Esophagus muscularis mucosa (tissue), 4 donors: ENCODE measurements at regions not wholly inside any gene's neighbourhood (a gene's known extent, or its start where the extent isn't known, plus 50 kb on each side); places are given as distances from the start of the nearest gene placed in this dataset.

Experiments
- DNase-seq: peaks from one replicate; pipeline ENCODE4 v3.0.0-alpha.2; 2017; ENCODE audit errors: extremely low spot score
- H3K27ac ChIP-seq, 4 donors: fragments of 200-600 bp; sonication (generic); replicated peaks in 1 of 4; 1 replicate in 3 of 4; 2 replicates in 1 of 4; pipeline ENCODE4 v1.5.1; 2016 to 2019; ENCODE audit warnings: mild to moderate bottlenecking in 1 of 4
- H3K27me3 ChIP-seq, 4 donors: fragments of 200-600 bp; sonication (generic); one replicate each; pipeline versions ENCODE4 v1.5.1 to v1.6.0; 2016 to 2019
- H3K36me3 ChIP-seq, 4 donors: fragments of 200-600 bp; sonication (generic); one replicate each; pipeline ENCODE4 v1.5.1; 2016 to 2019
- H3K4me1 ChIP-seq, 4 donors: fragments of 200-600 bp; sonication (generic); one replicate each; pipeline ENCODE4 v1.5.1; 2016 to 2019
- H3K4me3 ChIP-seq, 4 donors: fragments of 200-600 bp; sonication (generic); 1 replicate in 2 of 4; 2 replicates in 2 of 4; pipeline ENCODE4 v1.5.1; 2016 to 2019; ENCODE audit warnings: mild to moderate bottlenecking in 4 of 4, moderate library complexity in 1 of 4
- H3K9me3 ChIP-seq, 4 donors: fragments of 200-600 bp; sonication (generic); 1 replicate in 3 of 4; 2 replicates in 1 of 4; pipeline ENCODE4 v1.5.1; 2016 to 2019
- EP300 ChIP-seq: sonication (generic); formaldehyde crosslinking; IDR thresholded peaks from one replicate; pipeline ENCODE4 v1.6.1; 2017; ENCODE audit warnings: antibody characterized with exemption
- POLR2A ChIP-seq: fragments of 450-650 bp; IDR thresholded peaks from one replicate; pipeline ENCODE4 v1.6.1; 2017; ENCODE audit warnings: antibody characterized with exemption, moderate library complexity, mild to moderate bottlenecking, low read depth
- POLR2AphosphoS5 ChIP-seq, 2 donors: sonication (generic); formaldehyde crosslinking; IDR thresholded peaks; one replicate each; pipeline ENCODE4 v1.6.1; 2017; ENCODE audit warnings: antibody characterized with exemption in 2 of 2
- WGBS: methylation state at CpG from one replicate; pipeline ENCODE4 v1.1.5; 2018; 5-methylcytosine and 5-hydroxymethylcytosine counted together
- intact Hi-C: fragments of 100-400 bp; cut with DNase I; formaldehyde crosslinking; loops from one replicate; pipeline ENCODE4 v1.15.1; 2023
- TF ChIP-seq, protein P1 (sequence below), 3 experiments: fragments of 200-600 bp in 2 of 3; fragments of 450-650 bp in 1 of 3; sonication (generic) in 2 of 3; IDR thresholded peaks; one replicate each; pipeline ENCODE4 v1.5.1; 2017 to 2019; ENCODE audit warnings: antibody characterized with exemption in 3 of 3, mild to moderate bottlenecking in 2 of 3, moderate library complexity in 1 of 3

DNA sequence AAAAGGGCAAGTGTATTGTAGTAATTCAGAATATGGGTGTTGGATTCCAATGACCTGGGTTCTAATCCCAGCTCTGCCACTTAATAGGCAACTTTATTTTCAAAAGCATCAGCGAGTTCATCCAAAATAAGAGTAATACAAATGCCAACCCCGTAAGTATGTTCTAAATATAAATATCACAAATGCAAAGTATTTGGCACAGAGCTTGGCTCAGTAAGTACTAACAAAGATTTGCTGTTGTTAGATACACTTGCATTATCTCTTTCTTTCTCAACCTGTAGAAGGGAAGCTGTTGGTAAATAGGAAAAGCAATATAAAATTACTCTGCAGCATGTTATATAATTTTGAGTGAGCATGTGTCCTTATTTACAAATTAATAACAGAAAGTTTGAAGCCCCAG, 1302.6 kb upstream of the FAM98A start:
- Histone ChIP-seq H3K36me3 (no peaks in the 10 kb centered on the region), H3K9me3 (no peaks in the 10 kb centered on the region), H3K27ac (no peak overlapping the region), H3K27me3 (no peaks in the 10 kb centered on the region), H3K4me1 (peaks cover 0 to 42% (median 14%) of the 10 kb centered on the region in 4 donors), H3K4me3 (no peak overlapping the region)
- TF ChIP-seq POLR2AphosphoS5 (IDR thresholded peaks at IDR 0.05) (no peak), POLR2A (no peak), EP300 (no peak)
- TF ChIP-seq, protein P1, sequence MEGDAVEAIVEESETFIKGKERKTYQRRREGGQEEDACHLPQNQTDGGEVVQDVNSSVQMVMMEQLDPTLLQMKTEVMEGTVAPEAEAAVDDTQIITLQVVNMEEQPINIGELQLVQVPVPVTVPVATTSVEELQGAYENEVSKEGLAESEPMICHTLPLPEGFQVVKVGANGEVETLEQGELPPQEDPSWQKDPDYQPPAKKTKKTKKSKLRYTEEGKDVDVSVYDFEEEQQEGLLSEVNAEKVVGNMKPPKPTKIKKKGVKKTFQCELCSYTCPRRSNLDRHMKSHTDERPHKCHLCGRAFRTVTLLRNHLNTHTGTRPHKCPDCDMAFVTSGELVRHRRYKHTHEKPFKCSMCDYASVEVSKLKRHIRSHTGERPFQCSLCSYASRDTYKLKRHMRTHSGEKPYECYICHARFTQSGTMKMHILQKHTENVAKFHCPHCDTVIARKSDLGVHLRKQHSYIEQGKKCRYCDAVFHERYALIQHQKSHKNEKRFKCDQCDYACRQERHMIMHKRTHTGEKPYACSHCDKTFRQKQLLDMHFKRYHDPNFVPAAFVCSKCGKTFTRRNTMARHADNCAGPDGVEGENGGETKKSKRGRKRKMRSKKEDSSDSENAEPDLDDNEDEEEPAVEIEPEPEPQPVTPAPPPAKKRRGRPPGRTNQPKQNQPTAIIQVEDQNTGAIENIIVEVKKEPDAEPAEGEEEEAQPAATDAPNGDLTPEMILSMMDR (IDR thresholded peaks at IDR 0.05), result no peak
- 71% methylated on average over 2 of the region's 2 CpGs for WGBS
- intact Hi-C loops, result no loop called here
- no peak for DNase-seq

- TF ChIP-seq POLR2AphosphoS5 (IDR thresholded peaks at IDR 0.05) (no peak), POLR2A (no peak), EP300 (no peak)
- TF ChIP-seq, protein P1 (IDR thresholded peaks at IDR 0.05), result no peak
- H3K36me3 ChIP-seq, result no peaks in the 10 kb centered on the region
- H3K4me1 ChIP-seq, result peaks cover 0 to 33% (median 5%) of the 10 kb centered on the region in 4 donors
- H3K27ac ChIP-seq, result peak overlapping the region in 1 of 4 donors; percentile 1
- no peak overlapping the region for H3K4me3 ChIP-seq
- no peak for DNase-seq
- no peaks in the 10 kb centered on the region for H3K9me3 ChIP-seq
- intact Hi-C loops, result no loop called here
- H3K27me3 ChIP-seq, result no peaks in the 10 kb centered on the region
Observed at GRCh38 chr2:34899079-34899478, 1300.0 kb upstream of the FAM98A start.

GRCh38 chr2:34892766-34893165, 1293.7 kb upstream of the FAM98A start:
- no peaks in the 10 kb centered on the region for H3K9me3 ChIP-seq
- no peak for DNase-seq
- no peak overlapping the region for H3K4me3 ChIP-seq
- H3K27me3 ChIP-seq, result no peaks in the 10 kb centered on the region
- intact Hi-C loops, result no loop called here
- WGBS, result 66% methylated on average over 2 of the region's 2 CpGs
- TF ChIP-seq POLR2AphosphoS5 (IDR thresholded peaks at IDR 0.05) (no peak), POLR2A (no peak), EP300 (no peak)
- TF ChIP-seq, protein P1 (IDR thresholded peaks at IDR 0.05), result no peak
- H3K36me3 ChIP-seq, result no peaks in the 10 kb centered on the region
- peaks cover 0 to 13% (median 0%) of the 10 kb centered on the region in 4 donors for H3K4me1 ChIP-seq
- peak overlapping the region; percentile 2 to 44 (median 40) for H3K27ac ChIP-seq

GRCh38 chr2:34892256-34892655, 1293.2 kb upstream of the FAM98A start:
- no peak for TF ChIP-seq EP300
- TF ChIP-seq POLR2AphosphoS5 (IDR thresholded peaks at IDR 0.05), result no peak
- TF ChIP-seq, protein P1 (IDR thresholded peaks at IDR 0.05), result no peak
- TF ChIP-seq POLR2A, result no peak
- DNase-seq, result no peak
- H3K27ac ChIP-seq, result peak overlapping the region; percentile 2 to 44 (median 40)
- H3K36me3 ChIP-seq, result no peaks in the 10 kb centered on the region
- H3K4me1 ChIP-seq, result peaks cover 0 to 13% (median 0%) of the 10 kb centered on the region in 4 donors
- H3K27me3 ChIP-seq, result no peaks in the 10 kb centered on the region
- intact Hi-C loops, result no loop called here
- H3K9me3 ChIP-seq, result no peaks in the 10 kb centered on the region
- 66% methylated on average over 5 of the region's 5 CpGs for WGBS
- H3K4me3 ChIP-seq, result no peak overlapping the region

- intact Hi-C loops, result no loop called here
- no peak overlapping the region for H3K4me3 ChIP-seq
- WGBS, result 44% methylated on average over 4 of the region's 4 CpGs
- TF ChIP-seq EP300, result no peak
- TF ChIP-seq POLR2AphosphoS5 (IDR thresholded peaks at IDR 0.05), result no peak
- no peak for TF ChIP-seq POLR2A
- TF ChIP-seq, protein P1 (IDR thresholded peaks at IDR 0.05), result no peak
- no peak for DNase-seq
- no peak overlapping the region for H3K27ac ChIP-seq
- no peaks in the 10 kb centered on the region for H3K9me3 ChIP-seq
- no peaks in the 10 kb centered on the region for H3K36me3 ChIP-seq
- H3K4me1 ChIP-seq, result no peaks in the 10 kb centered on the region
- no peaks in the 10 kb centered on the region for H3K27me3 ChIP-seq
Observed at GRCh38 chr2:34875091-34875745, 1276.1 kb upstream of the FAM98A start.
